Stimulated activated CD4-positive, alpha-beta T cell treated with anti-CD3 and anti-CD28 coated beads, Interleukin-12 subunit alpha, Interleukin-12 subunit beta, amount 100 ng/mL, for 48 hours (primary cell): ENCODE measurements at regions not wholly inside any gene's neighbourhood (a gene's known extent, or its start where the extent isn't known, plus 50 kb on each side); places are given as distances from the start of the nearest gene placed in this dataset.
A peak's percentile ranks its signal among the peaks of the same experiment; 100 is the strongest.

Experiments
- DNase-seq, 3 donors: peaks; one replicate each; pipeline ENCODE4 v3.0.0-alpha.2; 2020; ENCODE audit warnings: low read depth in 2 of 3, low spot score in 1 of 3

DNA sequence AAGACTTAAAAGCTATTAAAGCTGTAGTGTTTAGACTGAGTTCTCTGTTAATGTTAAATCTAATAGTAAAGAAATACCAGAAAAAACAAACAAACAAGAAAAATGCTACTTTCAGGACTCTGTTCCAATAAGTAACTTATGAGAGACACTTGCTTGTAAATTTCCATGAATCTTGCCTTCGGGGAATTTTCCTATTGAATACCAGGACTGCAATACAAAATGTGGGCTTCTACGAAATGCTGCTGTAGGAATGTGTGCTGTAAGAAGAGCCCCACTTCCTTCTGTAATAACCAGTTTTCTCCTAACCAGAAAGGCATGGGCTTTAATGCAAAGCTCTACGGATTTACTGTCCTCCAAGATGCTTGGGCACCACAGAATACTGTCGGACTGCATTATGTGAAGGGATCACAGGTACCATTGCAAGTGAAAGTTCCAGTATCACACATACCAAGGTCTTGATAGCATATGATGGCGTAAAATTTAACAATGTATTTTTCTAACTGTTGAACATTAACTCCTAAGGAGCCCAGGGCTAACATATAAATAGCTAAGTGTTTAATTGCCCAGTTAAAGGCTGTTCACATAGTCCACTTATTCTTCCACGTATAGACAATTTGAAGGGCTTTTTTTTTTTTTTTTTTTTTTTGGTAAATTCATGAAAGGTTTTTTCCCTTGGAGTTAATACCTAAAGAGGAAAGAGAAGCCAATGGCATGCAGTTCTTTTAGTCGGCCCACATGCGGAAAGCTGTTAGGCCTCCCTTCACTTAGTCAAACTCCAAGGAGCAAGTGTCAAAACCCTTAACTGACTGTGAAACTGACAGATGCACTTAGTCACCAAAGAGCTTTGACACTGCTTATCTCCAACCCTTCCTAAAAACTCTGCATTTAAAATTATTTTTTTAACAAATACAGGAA is 564.0 kb upstream of the POU3F3 start:
- no peak for DNase-seq

DNA sequence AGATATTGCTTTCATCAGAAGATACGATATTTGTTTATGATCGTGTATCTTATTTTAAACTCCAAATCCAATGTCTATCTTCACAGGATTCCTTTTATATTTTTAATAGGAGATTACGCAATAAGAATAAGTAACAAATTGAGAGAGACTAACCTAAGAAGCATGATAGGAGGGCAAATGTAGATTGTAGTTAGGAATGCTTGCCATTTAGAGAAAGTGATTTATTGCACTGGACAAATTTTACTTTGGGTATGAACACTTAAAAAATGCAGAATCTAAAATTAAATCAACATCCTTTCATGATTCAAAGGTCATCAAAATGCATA is 563.4 kb upstream of the POU3F3 start:
- DNase-seq: no peak

DNA sequence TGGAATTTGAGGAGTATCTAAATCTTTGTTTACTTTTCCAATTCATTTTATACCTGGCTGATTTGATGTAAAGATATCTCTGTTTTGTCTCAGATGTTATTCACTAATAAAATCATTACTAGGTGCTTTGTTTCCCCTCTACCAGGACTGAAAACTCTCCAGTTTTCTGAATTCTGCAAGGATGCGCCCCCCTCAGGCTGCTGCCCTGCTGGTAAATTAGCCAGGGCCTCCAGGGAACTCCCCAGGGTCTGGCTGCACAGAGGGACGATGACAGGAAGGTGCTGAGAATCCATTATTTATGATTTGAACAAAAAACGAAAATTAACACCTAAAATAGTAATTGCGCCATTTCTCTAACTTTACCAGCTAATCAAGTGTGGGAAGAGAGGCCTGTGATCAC is 541.2 kb upstream of the POU3F3 start:
- DNase-seq: no peak

DNA sequence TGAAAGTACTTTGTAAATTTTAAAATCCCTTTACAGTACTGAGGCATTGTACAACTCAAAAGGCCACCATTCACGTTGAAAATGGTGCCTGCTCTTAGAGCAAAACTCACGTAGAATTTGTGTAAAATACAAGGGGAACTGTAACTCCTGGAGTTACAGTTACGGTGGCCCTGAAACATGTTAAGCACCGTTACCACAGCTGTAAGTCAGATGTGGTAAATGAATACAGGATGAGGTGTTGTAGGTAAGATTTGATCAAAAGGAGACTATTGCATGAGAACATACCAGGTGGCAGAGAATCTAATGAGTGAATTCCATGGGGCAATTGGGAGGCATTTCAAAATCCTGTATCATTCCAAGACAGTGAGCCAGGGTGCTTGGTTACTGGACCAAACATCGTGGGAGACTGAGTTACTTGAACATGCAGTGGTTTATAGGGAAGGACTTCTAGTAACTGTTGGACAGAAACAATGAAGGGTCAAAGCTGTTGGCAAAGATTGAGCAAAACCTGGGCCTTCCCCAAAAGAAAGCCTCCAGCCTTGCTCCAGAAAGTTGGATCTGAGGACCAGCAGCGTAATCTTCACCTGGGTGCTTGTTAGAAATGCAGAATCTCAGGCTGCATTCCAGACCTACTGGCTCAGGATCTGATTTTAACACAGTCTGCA is 535.8 kb upstream of the POU3F3 start:
- DNase-seq: no peak

DNA sequence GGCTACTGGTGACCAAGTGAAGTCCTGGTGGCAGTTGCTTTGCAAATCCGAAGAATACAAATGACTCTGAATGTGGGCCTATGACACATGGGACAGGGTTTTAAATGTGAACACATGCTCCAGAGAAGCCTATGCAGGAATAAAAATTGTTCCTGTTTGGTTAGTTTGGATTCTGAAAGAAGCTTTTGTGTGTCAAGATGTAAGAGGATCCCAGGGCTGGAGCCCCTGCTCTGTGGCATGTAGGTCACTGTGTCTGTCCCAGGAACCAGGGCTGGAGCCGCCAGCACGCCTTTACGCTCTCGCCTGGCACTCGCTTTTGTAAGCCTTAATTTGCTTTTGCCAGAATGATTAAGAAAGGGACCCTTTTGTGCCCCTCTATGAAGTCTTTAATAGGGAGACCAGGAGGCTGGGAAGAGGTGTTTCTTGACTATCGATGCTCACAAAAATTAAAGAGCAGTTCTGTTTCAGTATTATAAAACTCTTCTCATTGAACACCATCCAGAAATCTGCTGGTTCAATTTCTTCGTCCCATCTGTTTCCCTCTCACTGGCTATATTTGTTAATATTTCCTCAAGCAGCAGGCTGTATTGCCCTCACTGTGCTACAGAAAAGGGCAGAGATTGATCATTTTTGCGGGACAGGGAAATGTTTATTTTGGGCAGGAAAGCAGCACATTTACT is 532.7 kb upstream of the POU3F3 start:
- no peak for DNase-seq

DNA sequence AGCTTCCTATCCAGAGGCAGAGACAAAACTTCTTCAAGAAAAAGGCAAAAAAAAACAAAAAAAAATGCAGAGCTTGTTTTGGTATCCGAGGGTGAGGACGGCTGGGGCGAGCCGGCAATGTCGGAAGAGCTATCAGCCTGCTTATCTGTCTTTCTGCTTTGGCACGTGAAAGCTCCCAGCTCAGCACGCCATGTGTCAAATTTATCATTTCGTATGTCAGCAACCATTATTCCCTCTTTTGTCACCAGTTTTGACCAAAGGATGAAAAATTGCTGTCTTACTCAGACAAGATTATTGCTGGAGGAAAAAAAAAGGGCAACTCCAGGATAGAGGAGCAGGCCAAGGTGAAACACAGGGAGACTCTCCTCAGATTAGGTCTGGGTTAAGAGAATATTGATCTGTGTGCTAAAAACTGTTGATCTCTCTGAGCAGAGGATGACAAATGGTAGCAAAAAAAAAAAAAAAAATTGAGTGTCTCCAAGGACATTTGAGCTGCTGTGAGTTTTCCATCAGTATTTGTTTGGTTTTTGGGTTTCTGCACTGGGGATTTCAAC is 532.0 kb upstream of the POU3F3 start:
- DNase-seq: no peak

DNA sequence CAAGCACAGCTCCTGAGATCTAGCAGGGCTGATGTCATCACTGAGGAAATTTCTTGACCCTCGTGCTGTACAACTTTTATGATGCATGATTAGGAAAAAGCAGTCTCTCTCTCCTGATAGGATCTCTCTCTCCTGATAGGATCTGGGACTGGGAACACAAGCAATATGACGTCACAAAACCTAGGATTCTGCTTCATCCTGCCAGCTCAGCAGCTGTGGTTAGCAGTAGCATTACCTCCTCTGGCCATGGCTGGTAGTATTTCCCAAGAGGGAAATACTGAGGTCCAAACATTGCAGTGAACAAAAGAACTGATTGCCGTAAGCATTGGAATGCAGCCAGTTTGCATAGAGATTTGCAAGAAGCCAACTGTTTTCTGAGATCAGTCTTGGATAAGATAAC is 521.2 kb upstream of the POU3F3 start:
- no peak for DNase-seq

DNA sequence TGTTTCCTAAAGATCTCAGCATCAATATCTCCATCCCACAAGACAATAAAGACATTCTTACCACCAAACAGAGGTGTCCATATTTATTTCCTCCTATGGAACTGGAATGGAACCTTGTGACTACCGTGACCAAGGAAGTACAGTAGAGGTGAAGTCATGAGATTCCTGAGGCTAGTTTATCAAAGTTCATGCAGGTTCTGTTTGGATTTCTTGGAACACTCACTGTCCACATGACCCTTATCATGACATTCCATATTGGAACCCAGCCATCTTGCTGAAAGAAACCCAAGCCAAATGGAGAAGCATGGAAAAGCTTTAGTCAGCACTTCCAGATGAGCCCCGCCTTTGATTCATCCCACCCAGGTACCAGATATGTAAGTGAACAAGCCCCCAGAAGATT is 516.0 kb upstream of the POU3F3 start:
- DNase-seq: no peak

DNA sequence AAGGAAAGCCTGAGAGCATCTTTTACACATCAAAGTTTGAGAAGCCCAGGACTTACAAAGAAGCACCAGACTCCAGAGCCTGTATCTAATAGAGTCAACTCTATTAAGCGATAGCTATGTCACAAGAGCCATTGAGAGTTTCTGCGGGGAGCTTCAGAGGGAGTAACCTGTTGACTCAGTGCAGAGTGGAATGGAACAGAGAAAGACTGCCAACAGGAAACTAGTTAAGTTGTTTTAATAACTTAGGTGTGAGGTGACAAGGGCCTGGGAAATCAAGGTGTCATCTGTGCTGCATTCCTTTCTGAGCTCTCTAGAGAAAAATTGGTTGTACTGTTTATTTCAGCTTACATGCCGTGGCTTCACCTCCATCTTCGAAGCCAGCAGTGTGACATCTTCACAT is 513.8 kb upstream of the POU3F3 start:
- no peak for DNase-seq

DNA sequence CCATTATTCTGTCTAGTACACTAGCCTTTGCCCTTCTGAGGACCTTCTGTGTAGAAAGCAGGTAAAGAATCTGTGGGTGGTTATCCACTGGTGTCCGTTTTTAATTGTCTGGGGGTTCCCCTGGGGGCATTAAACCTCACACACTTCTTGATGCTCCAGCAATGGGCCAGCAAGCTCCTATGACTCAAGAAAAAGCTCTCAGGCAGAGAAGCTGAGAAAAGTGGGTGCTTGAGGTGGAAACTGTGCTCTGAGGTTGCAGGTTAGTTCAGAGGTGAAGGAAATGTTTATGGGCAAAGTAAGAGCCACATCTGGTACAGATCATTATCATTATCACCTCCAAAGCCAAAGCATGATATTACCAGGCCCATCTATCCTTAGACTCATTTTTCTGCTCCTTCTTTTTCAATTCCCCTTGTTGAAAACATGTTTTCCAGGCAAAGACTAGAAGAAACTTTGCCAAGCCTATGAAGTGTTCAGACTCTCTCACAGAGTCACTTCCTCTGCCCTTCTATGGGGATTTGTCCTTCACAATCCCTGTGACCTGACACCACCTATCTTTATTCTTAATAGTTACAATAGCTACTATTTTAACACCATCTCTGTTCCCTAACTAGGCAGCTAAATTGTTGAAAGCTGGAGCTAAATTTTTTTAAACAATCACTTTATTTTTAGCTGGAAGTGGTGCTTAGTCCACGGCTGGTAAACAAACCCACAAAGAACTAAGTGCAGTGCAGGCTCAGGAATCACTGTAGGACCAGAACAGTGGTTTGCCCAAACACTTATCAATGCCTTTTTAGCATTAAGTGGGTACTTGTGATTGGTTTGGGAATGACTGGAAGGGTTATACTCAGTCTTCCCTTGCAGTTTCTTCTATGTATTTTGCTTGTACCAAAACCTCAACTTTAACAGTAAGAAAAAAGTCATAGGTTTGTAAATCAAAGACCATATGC is 512.8 kb upstream of the POU3F3 start:
- no peak for DNase-seq

DNA sequence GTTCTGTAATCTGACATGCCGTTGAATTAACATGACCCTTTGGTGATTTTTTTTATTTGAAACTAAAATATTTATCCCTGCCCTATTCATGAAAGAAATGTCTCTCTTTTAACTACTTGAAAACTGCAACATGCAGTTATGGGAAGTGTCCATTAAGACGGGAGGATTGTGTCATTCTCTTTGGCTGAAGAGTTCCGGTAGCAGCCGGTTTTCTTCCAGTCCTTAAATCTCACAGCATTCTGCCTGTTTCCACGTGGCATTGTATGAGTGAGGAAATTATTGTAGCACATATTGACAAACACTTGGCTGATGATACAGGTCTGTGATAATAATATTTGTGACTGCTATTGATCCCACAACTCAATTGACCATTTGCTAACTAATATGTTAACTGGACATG is 509.6 kb upstream of the POU3F3 start:
- DNase-seq: no peak

DNA sequence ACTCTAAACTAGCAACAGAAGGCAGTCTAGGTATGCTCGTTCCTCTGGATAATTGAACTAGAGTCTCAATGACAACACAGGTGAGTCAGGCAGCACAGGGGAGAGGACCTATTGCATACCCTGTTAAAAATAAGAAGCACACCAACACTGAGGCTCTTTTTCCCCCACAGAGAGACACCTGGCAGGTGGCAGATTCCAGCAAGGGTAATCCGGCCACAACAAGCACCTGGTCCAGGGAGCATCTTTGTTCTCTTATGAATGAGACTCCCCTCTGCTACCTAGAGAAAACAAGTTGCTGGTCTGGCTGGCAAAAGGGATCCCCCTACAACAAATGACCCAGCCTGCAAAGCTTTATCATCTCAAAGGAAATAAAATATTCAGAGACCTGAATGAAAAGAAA is 508.9 kb upstream of the POU3F3 start:
- DNase-seq: no peak

DNA sequence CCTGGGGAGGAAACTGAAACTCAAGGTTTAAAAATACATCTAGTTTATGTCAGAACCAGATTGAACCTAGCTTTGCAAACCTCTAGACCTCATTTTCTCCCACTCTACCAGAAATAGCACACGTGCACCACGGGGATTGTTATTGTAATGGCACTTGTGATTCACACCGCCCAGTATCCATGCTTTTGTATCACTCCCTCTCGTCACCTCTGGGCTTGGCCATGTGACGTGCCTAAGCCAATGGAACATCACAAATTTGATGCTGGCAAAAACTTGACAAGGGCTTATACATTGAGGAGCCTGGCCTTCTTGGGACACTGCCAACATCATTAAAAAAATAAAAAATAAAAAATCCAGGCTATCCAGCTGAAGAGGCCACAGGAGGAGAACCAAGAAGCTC is 495.8 kb upstream of the POU3F3 start:
- DNase-seq: no peak

DNA sequence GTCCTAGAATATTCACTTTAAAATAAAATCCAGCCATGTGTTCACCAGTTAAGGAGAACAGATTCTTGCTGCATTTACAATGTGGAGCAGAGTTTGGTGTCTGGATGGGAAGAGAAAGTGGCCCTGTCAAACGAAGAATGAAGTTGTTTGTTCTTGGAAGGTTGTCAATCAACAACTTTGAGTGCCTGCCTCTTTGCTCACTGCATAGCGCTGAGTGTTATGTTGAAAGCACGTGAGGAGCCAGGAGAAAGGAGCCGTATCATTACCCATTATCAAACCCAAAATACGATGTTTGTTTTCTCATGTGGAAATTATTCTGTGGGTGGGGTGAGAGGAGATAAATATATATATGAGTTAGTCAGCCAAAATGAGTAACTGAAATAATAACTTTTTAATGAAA is 492.5 kb upstream of the POU3F3 start:
- DNase-seq: no peak

DNA sequence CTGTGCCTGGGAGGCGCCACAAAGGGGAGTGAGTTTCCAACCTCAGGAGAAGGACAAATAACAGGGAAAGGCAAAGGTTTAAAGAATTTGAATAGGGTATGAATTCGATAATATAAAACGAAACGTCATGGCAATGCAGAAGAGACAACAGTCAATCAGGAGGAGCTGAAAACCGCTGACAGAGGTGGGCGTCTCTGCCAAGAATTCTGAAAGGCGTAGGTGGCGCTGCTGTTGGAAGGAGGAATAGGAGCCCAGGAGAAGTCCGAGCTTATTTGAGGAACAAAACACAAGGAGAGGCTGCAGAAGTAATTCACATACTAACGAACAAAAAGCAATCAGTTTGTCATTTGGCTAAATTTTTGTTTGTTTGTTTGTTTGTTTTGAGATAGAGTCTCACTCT is 485.8 kb upstream of the POU3F3 start:
- no peak for DNase-seq

DNA sequence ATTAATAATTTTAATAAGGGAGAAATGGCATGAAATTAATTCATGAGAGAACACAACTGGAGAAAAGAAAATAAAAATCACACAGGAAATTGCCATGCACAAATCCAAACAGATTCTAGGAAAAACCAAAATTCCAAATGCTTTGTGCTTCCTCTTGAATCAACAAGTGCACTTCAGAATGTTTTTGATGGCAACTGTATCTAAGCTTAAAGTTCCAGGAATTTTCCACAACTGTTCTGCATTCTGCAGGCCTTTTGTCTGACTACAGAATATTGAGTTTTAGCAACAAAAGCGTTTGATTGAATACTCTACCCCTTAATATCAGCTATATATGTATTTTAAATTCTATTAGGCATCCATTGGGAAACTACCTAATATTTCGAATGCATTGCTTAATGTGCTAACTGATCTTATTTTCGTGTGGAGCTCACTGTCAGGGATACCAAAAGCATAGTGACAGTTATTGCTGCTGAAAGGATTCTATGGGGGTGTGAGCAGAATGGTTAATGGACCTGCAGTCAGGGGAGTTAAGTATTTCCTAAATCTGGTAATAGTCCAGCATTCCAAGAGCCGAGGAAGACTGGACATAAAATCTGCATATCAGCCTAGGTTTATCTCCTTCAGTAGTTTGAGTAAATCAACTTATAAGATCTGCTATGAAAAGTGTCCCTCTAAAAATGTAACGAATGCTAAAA is 482.7 kb upstream of the POU3F3 start:
- no peak for DNase-seq

DNA sequence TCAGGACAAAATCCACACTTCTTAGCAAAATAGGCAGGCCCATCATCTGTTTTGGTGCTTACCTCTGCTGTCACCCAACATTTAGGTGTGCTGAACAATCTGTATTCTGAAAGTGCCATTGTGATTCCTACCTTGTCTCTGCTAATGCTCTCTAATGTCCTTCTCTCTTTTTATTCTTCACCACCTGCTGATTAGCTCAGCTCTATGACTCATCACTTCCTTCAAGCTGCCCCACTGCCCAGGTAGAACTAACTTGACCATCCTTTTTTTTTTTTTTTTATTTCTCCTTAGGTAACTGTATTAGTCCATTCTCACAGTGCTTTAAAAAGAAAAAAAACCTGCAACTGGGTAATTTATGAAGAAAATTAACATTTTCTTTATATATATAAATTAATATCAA is 478.7 kb upstream of the POU3F3 start:
- DNase-seq: no peak

DNA sequence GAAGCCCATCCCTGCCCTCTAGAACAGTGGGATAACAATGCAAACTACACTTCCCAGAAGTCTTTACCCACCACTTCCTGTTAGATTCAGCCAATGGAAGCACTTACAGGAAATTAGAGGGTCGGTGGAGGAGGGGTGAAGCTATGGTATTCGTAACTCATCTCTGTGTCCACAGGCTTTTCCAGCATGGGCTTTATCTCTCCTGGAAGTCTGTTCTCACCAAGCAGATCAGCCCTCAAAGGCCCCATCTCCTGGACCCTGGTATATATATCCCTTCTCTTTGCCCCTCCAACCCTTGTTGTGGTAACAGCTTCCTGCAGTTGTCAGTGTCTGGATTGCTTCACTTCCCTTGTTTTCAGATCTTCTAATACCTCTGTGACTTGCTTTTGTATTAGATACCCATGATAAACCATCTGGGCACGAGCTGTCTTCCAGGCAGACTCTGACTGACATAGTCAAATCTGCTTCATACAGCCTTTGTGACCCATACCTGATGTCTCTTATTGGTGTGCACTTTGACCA is 475.0 kb upstream of the POU3F3 start:
- peak in 1 of 3 donors; percentile 1 for DNase-seq

DNA sequence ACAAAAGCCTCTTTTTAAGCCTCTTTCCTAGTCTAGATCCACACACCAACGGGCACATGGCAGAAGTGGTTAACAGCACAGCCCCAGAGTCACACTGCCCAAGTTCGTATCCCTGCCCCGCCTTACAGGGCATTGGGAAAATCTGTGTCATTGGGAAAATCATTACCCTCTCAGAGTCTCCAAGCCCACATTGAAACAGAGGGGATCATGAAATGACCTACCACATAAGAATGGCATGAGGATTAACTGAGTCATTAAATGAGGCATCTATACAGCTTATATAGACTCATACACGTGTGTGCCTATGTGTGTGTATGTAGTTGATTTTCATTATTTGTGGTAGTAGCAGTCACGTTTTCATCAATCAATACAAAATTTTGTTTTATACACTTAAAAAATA is 469.0 kb upstream of the POU3F3 start:
- no peak for DNase-seq

DNA sequence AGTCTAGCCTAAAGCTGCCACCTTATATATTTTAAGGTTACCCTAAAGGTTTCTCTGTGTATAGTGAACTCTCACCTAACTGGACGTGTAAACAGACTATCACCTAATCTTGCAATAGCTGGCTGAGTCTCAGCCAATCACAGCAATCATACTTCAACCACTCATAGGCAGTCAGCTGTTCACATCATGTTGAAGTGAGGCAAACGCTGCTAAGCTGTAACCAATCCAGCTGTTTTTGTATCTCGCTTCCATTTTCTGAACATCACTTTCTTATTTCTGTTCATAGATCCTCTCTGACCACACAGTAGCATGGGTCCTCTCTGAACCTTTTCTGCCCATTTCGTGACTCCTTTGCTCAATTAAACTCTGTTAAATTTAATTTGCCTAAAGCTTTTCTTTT is 468.2 kb upstream of the POU3F3 start:
- DNase-seq: no peak
